GM12873 (cell line): ENCODE measurements at regions not wholly inside any gene's neighbourhood (a gene's known extent, or its start where the extent isn't known, plus 50 kb on each side); places are given as distances from the start of the nearest gene placed in this dataset.

ENCODE experiments used
- TF ChIP-seq, protein P1 (sequence below): IDR thresholded peaks from 2 replicates; pipeline ENCODE4 v1.5.1; 2012; ENCODE audit warnings: low read depth, mild to moderate bottlenecking, moderate library complexity, low read length, control low read depth; ENCODE audit not compliant: insufficient read depth; ENCODE audit errors: missing control alignments

DNA sequence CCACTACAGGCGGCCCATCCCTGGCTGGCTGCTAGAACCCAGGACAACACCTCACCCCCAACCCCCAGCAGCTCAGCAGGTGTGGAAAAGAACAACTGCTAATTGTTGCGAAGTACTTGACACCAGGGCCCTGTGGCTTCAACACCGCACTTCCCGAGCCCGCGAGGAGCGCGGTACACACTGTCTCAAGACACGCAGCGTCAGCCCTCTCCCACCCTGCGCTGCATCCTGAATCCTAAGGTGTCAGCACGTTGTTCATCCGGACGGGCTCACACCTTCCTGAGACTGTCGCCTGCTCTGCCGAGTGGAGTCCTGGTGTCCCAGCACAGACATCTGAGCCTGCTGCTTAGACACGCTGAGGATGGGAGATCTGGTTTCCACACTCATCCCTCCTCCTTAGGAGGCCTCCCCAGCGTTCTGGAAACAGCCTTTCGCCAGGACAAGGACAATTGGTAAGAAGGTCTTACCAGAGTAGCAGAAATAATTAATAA is 1336.2 kb downstream of the BRD1 start:
- TF ChIP-seq, protein P1, sequence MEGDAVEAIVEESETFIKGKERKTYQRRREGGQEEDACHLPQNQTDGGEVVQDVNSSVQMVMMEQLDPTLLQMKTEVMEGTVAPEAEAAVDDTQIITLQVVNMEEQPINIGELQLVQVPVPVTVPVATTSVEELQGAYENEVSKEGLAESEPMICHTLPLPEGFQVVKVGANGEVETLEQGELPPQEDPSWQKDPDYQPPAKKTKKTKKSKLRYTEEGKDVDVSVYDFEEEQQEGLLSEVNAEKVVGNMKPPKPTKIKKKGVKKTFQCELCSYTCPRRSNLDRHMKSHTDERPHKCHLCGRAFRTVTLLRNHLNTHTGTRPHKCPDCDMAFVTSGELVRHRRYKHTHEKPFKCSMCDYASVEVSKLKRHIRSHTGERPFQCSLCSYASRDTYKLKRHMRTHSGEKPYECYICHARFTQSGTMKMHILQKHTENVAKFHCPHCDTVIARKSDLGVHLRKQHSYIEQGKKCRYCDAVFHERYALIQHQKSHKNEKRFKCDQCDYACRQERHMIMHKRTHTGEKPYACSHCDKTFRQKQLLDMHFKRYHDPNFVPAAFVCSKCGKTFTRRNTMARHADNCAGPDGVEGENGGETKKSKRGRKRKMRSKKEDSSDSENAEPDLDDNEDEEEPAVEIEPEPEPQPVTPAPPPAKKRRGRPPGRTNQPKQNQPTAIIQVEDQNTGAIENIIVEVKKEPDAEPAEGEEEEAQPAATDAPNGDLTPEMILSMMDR = no peak

DNA sequence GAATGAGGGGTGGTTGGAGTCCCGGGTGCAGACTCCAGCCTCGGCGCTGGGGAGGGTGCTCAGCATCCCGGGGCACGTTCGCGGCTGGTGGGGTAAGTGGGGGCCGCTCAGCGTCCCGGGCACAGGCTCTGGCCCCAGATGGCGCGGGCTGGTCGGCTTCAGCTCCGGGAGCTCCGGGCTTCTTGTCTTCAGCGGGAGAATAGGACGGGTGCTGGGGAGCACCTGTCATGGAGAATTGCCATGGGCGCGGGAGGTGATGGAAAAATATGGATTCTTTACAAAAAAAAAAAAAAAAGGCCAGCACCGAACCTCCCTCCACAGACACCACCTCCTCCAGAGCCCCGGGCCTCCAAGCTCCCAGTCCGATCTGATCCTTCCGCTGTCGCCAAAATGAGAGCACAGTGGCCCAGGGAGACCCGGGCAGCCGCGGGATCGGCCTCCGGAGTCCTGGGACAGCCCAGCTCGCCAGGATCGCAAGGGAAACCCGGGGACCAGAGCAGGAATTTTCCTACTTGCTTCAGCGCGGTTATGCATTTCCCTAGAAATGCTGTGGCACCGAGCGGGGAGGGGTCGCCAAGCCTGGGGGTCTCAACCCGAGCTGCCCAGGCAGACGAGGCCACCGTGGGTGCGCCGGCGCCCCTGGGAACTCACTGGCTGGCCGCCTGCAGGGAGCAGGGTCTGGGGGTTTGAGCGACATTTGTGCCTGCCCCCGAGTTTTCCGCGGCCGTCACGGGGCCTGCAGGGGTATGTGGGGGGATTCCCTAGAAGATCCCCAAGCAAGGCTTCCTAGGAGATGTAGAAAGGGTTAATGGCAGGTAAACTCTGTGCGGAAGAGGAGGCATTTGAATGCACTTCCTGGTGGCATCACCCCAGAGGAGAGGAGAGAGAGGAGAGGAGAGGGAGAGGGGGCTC is 1336.9 kb downstream of the BRD1 start:
- TF ChIP-seq, protein P1 = no peak

DNA sequence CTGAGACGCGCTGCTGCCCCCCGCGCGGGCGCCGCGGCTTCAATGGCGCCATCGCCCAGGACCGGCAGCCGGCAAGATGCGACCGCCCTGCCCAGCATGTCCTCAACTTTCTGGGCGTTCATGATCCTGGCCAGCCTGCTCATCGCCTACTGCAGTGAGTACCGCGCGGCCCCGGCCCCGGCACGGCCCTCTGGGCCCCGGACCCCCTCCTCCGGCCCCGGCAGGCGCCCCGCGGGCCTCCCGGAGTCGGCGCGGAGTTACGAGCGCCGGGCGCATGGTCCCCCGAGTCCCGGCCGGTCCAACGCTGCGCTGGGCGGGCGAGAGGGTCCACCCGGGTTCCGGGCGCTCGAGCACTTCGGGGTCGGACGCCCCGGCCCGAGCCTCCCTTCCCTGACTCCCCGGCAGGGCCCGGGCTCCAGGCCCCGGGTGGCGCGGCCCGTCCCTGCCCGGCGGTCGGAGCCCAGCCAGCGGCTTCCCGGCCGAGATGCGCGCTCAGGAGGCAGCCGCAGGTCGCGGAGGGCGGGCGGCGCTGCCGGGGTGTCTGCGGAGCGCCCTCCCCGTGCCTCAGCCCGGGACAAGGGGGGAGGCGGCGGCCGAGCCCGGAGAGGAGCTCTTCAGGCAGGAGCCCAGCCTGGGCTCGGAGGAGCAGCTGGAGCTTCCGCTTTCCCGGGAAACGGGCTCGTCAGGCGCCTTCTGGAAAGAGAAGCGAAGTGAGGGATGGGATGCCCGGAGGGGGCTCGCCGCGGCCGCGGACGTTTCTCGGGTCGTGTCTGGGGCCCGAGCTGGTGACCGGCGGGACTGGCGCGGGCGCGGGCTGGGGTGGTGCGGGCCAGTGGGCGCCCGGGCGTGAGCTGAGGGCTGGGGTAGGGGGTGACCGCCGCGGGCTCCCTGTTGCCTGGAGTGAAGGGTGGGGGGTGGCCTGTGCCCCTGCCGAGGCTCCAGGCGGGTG is 1337.8 kb downstream of the BRD1 start:
- TF ChIP-seq, protein P1 = no peak

DNA sequence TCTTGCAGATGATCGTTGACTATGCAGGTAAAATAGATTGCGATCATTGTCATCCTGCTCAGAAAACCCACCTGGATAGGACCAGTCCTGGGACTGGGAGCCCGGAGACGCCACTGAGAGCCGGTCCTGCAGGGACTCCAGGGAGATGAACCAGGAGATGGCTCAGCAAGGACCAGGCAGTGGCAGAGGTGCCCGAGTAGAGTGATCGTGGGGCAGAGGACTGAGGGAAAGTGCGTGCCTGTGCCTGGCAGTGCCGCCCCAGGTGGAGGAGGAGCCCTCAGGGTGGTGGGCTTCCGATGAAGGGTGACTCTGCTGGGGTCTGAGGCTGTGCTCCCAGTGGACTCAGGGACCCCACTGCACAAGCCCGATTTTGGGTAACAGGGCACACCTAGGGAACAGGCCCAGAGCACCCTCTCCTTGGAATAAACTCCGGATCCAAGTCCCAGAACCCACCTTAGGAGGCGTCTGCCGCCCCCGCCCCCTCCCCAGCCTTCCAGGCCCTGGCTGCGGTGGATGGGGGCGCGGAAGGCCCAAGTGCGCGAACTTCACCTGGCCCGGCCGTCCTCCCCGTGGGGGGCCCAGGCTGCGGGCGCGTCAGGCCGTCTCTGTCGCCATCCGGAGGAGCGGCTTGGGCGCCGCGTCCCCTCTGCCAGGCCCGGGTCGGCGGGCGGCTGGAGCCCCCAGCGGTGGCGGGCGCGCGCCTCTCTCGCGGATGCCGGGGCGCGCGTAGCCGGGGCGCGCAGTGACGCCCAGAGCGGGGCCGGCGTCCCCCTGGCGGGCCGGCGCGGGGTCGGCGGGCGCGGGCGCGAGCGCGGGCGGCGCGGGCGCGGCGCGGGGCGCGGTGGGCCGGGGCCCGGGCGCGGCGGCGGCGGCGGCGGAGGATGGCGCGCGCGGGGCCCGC is 1338.8 kb downstream of the BRD1 start:
- TF ChIP-seq, protein P1 = no peak

DNA sequence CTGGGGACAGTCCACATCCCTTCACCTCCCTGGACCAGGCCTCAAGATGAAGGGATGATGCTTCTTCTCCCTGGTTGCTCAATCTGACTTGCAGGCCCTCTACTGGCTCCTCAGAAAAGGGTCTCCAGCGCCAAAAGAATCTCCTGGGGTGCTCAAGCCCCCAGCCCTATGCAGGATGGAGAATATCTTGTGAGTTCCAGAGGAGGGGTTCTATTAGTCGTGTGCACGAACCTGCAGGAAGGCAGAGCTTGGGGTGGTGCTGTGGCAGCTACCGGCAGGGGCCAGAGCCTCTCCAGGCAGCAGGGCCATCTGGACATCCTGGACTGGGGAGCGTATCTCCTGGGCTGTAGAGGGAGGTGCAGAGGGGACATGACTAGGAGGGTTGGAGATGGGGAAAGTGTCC is 1339.5 kb downstream of the BRD1 start:
- TF ChIP-seq, protein P1 = peak; percentile 47

DNA sequence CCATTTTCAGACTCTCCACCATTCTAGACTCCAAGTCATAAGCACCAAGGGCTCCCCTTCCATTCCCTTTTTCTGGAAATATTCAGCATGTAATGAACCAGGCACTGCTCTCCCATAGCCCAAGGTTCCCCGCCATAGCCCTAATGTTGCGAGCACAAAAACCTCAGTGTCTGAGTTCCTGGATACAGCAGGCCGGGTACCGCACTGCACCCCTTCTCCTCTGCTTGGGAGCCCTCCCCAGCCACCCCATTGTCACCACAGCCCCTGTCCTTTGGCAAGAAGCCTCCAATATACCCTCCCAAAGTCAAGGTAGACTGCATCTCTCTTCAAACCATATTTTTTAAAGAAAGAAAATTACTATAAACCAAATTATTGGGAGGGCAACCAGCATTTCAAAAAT is 1341.1 kb downstream of the BRD1 start:
- TF ChIP-seq, protein P1 = no peak
